GM18507 (cell line): ENCODE measurements at regions not wholly inside any gene's neighbourhood (a gene's known extent, or its start where the extent isn't known, plus 50 kb on each side); places are given as distances from the start of the nearest gene placed in this dataset.

Experiments used
- DNase-seq: peaks from one replicate; pipeline ENCODE4 v3.0.0; 2011; ENCODE audit warnings: low read depth; ENCODE audit not compliant: insufficient read length; ENCODE audit errors: extremely low spot score
- FAIRE-seq: peaks from 2 replicates; lab custom pipeline; 2011; peaks lifted over from hg19 to GRCh38; lab: Jason Lieb, UNC

DNA sequence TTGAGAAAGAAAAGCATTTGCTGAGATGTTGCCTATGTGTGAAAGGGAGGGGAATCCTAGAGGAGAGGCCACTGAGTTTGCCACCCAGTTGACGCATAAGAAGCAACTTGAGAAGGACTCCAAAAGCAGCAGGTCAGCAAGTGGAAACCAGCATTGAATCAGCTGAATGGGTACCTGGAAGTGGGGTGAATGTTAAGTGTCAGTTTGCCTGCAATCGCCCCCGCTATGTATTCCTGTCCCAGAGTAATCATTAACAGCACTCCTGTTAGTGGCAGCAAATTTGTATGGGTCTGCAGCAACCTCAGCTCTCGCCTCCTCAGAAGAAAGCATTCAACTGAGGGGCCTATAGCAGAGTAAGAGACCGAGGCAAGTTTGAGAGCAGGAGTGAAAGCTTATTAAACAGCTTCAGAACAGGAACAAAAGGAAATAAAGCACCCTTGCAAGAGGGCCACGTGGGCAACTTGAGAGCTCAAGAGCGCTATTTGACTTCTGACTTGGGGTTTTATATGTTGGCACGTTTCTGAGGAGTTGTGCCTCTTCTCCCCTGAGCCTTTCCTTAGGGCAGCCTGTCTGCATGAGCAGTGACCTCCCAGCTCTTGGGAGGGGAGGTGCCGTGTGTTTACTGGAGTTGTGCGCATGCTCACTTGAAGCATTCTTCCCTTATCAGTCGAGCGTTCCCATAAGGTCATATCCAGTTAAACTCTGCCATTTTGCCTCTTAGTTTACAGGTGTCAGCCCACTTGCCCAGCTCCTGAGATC lies 122.6 kb upstream of the PHACTR1 start:
- DNase-seq = no peak
- peak; percentile 70 for FAIRE-seq

DNA sequence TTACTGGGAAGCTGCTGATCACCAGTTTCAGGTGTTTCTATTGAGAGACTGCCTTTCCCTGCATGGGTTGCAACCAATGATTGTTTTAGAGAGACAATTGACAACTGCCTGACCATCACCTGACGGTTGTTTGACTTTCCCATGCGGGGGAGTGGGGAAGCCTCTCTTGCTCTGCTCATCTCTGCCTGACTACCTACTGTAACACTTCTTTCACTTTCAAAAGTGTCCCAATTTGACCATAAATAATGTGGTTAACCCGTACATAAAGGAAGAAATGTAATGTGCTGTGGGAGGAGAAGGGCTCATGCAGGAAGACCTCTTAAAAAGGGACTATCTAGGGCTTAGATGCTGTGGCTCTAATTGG lies 122.1 kb upstream of the PHACTR1 start:
- DNase-seq (no peak), FAIRE-seq (peak; percentile 81)

DNA sequence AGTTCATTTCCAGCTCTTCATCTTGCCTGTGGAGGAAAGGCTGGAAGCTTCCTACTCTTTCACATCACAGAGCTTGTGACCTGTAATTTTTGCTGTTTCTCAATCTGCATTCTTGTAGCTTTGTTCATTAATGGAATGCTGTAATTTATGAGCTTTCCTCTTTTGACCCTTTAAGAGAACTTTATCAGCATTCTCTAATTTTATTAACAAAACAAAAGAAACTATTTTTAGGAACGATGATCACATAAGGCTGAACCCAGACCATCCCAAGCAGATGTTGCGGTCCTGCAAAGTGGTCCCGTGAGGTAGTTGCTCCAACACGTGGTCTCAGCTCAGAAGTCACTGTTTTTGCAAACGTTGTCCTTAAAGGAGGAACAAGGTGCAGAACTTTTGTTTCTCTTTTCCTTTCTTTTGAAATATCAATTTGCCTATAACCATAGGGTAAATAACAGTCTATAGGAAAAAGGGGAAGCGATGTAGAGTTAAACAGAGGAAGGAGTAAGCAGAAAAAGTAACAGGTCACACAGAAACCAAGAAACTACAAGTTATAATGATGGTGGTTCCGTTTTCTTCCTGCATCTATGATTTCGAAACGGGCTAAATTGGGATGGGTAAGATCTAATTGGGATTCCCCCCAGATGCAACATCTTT lies 121.3 kb upstream of the PHACTR1 start:
- DNase-seq = no peak

DNA sequence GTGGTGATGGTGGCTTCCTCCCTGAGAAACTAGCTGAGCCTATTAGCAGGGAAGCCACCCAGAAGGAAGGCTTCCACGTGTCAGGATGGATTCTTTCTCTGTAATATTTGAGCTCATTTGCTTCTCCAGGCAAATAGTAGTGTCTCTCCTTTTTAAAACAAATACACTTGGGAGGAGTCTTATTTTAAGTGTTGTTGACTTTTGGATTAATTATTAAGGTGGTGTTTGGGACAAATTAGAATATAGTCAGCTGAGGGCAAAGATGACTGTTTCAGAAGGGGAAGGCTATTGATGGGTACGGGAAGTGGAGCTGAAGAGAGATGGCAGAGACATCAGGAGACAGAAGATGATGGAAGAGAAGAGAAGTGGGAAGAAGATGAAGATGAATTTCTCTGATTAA lies 119.8 kb upstream of the PHACTR1 start:
- FAIRE-seq = no peak
- no peak for DNase-seq

More for the DNA sequence above, 121.3 kb upstream of the PHACTR1 start:
- FAIRE-seq = peak; percentile 80

DNA sequence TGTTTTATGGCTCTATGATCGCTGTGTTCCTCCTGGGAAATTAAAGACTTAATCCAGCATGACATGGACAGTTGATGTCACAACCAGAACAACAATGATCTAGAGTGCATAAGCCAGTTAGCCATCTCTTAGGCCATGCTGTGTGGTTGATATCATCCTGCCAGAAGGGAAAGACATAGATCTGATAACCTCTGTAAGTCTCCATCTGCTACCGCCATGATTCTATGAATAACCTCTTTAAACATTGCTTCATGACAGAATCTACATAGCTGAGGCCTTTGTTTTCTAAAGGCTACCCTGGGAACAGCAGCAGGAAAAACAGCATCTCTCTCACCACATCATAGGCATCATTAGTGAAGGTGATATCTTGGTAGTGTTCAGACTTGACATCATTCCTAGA lies 117.6 kb upstream of the PHACTR1 start:
- FAIRE-seq (no peak), DNase-seq (no peak)

DNA sequence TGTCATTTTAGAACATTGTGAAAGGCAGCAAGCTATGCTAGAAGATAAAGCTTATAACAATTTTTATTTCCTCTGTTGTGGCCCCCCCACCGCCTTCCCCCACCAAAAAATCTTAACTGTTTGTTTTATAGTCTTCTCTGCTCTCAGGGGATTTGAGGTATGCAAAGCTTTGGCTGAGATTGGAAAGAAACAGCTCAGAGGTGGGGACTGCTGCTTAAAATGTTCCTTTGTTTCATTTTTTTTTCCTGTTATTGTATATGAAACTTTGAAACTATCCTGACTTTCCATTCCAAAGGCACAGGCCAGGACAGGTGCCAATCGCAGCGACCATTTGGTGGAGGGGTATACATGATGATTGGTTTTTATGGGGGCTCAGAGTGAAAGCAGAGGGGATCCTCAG lies 114.7 kb upstream of the PHACTR1 start:
- no peak for DNase-seq

DNA sequence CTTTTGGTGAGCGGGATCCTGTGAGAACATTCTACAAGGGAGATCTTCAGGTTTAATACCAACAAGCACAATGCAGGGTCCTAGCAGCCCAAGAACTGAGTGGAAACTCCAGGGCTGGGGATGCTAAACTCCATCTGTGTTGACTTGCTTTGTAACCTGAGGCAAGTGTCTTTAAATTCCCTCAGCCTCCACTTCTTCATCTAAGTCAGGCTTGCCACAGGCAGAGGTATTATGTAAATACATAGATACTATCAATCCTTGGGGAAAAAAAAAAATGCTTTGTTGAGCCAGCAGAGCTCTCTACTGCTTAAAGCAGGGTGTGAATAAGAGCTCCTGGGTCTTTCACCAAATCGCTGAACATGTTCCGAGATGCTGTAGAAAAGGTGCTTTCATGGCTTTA lies 114.2 kb upstream of the PHACTR1 start:
- no peak for FAIRE-seq

More for the DNA sequence above, 114.7 kb upstream of the PHACTR1 start:
- no peak for FAIRE-seq

DNA sequence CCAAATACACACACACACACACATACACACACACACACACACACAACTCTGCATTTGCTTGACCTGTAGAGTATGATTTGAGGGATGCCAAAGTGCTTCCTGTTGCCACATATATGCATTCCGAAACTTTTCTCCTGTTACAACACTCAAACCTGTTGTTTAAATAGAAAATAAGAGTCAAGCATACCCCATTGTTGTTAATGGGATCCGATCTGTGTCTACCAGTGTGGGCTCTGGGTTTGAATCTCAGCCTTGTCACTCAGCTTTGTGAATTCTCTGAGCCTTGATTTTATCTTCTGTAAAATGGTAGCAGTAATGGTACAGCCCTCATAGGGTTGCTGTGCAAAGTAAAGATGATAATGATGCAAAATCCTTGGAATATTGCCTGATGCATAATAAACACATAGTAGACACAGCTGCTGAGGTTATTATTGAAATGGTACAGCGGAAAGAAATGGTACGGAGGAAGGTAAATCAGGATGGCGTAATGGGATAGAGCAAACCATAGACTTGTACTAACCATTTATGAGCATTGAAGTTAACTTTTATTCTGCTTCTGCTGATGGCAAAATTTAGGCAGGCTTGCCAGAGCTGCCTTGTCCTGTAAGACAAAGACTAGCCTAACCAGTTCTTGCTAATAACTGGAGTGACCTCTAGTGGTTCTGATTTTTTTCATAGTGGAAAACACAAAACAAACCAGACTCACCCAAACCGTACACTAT lies 113.5 kb upstream of the PHACTR1 start:
- FAIRE-seq (peak; percentile 85), DNase-seq (no peak)

More for the DNA sequence above, 114.2 kb upstream of the PHACTR1 start:
- DNase-seq = no peak

DNA sequence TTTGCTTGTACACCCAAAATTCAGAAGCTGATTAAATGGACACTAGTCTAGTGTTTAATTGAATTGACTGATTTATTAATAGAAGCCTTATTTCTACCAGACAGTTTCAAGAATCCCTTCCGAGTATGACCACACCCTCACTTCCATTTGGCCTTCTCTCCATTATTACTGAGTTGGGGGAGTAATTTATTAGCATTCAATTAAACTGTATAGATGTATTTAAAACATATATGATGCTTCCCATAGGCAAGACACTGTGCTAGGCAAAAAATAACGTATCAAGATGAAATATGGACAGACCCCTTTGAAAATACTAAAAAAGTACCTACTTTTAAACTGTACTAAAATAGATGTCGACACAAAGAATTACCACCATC lies 112.9 kb upstream of the PHACTR1 start:
- DNase-seq (no peak), FAIRE-seq (no peak)

DNA sequence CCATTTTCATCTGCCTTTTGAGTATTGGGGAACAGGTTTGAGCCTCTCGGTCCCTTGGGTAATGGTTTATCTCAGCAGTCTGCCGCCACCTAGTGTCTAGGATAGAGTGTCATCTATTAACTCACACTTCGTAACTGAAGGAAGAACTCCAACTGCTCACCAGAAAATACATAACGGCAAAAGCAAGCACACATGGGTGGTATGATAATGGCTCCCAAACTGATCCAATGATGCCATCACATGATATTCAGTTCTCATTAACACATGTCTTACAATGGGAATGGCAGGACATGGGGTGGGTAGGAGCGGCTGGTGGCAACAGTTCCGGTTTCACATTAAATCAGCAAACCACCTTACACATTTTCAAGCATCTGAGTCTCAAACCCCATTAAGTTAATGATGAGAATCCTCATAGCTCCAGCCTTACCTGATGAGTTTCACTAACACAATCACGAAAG lies 110.7 kb upstream of the PHACTR1 start:
- peak; percentile 93 for FAIRE-seq

DNA sequence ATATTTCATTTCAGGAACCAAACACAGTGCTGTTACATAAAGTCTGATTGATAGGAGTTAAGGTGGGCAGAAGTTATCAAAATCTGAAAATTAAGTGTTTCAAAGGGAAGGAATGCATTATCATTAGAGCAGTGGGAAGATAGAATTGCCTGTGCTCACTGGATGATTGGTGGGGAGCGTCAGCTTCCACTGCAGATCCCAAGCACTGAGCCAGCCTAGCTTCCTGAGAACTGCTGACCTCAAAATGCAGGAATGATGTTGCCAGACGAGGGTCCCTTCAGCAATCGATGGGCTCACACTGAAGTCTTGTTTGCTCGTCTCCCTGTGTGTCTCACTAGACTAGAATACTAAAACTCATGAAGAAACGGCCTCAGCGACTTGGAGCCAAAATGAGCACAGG lies 110.0 kb upstream of the PHACTR1 start:
- no peak for FAIRE-seq
- DNase-seq = no peak

More for the DNA sequence above, 110.7 kb upstream of the PHACTR1 start:
- DNase-seq = no peak

DNA sequence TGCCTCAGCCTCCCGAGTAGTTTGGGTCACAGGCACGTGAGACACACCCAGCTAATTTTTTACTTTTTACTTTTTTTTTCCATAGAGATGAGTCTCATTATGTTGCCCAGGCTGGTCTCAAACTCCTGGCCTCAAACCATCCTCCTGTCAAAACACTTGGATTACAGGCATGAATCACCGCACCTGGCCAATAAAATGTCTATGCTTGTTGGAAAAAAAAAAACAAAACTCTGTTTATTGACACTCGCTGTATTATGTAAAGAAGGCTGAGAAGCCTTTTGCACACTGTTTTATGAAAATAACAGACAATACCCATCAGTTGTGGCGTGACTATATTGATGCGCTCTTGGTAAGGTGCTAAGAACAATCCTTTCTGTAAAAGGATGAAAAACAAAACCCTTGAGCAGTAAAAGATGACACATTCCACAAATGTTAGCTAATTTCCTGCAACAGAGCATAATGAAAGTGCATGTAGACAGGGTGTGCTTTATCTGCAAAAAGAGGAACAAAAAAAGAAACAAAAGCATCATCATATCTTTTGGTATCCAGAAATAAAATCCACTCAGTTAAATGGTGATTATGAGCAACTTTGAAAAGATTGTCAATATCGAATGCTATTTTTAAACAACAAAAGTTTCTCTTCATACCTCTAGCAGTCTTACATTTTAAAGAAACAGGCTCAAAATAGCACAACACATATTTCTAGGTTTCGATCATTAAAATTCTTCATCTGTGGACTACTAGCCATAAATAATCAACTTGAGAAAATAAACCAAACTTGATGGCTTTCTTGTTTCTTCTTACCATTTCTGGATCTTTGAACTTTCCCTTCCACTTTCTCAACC lies 108.3 kb upstream of the PHACTR1 start:
- DNase-seq = peak; percentile 36
- peak; percentile 95 for FAIRE-seq

DNA sequence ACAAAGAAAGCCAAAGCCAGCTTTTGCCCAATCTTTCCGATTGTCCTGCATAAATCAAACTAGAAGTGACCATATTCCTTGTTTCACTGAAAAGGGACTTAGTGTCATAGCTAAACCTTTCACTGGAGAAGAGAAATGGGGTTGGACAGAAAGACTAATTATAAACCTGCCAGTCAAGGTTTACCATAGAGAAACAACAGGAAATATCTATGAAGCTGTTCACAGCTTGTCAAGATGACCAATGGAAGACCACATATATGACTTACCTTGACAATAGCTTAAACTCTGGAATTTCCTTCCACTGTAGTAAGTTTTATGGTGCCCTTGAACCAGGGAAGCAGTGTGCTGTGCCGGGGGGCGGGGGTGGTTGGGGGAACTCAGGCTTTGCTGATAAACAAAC lies 107.7 kb upstream of the PHACTR1 start:
- DNase-seq = no peak
- FAIRE-seq = no peak

DNA sequence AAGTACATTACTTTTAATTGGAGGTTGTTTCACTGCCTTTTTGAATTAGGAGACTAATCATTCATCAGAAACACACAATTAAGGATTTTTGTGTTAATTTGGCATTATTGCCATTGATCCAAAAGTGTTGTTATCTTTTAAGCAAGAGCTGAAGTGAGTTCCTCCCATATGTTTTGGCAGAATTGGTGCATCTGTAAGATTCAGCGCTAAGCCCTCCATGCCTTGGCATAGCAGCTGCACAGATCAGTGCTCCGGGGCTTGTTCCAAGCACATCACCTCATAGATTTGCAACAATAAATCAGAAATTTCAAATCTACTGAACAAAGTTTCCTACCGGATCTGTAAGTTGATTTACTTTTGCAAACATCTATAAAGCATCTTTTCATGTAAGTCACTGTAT lies 106.8 kb upstream of the PHACTR1 start:
- no peak for DNase-seq
- FAIRE-seq = no peak

DNA sequence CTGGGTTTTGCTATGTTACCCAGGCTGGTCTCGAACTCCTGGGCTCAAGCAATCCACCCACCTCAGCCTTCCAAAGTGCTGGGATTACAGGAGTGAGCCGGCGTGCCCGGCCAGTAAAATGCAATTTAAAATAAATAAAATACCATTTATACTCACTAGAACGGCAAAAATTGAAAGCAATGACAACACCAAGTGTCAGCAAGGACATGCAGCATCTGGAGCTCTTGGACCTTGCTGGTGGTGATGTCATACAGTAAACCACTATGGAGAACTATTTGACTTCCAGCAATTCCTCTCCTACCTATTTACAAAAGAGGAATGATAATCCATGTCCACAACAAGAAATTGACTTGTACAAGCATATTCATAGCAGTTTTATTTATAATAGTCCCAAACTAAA lies 105.7 kb upstream of the PHACTR1 start:
- DNase-seq (no peak), FAIRE-seq (no peak)

DNA sequence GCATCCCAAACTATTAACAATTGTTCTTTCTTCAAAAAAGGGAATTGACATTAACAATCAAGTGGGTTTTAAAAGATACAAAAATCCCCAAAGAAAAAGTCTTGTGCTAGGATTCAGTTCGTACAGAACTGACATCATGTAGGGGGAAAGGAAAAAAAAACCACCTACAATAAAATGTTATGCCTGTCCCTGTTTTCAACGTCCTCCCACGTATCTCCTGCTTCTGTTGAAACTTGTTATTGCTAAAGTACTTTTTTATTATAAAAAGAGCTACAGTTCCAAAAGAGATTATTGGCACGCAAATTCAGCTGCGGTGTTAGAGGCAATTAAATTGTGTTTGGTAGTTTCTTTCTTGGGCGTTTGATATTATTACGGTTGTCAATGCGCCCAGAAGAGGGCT lies 102.8 kb upstream of the PHACTR1 start:
- FAIRE-seq = no peak
- no peak for DNase-seq

DNA sequence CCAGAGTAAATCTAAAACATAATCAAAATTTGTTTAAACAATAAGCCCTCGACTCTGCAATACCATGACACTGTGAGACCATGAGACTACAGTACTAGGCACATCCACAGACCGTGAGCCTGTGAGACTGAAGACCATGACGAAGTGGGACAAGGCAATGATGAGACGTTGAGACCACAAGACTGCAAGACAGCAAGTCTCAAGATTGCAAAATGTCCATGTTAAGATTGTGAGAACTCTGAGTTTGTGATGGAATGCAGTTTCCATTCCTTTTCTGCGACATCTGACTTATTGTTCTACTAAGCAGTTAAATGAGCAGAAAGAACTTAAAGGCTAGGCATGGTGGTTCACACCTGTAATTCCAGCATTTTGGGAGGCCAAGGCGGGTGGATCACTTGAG lies 102.1 kb upstream of the PHACTR1 start:
- DNase-seq (no peak), FAIRE-seq (no peak)

DNA sequence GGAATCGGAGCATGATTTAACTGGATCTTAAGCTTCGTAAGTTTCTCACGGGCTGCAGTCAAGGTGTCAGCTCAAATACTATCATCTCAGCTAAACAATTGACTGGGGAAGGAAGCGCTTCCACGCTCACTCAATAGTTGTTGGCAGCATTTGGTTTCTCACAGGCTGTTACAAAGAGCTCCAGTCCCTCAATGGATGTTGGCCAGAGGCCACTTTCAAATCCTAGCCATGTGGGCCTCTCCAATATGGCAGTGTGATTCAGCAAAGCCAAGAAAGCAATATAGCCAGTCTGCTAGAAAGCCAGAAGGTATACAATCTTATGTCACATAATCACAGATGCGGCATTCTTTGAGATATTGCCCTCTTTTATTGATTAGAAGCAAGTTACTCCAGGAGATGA lies 98.3 kb upstream of the PHACTR1 start:
- FAIRE-seq (no peak), DNase-seq (no peak)

DNA sequence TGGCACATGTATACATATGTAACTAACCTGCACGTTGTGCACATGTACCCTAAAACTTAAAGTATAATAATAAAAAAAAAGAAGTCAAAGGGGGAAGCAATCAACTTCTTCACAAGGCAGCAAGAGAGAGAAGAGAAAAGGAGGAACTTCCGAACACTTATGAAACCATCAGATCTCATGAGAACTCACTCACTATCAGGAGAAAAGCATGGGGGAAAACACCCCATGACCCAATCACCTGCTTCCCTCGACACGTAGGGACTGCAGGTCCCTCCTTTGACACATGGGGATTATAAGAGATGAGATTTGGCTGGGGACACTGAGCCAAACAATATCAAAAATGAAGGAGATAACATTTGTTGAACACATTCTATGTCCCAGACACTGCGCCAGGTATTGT lies 94.8 kb upstream of the PHACTR1 start:
- FAIRE-seq = no peak

DNA sequence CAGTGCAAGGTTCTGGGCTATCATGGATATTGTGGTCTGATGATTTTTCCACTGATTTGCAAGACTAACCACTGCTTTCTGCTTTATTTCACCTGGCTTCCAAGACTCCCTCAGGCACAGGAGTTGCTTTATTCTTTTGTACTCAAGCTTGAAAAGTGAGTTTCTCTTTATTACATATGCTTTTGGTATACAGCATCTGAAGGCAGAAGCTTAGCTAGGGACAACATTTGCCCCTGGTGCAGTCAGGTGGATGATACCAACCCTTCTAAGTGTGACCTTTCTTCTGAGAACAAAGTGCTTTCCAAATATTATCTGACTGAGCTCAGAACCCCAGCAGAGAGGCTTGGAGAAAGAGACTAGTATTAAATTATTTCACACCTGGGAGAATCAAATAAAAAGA lies 94.0 kb upstream of the PHACTR1 start:
- DNase-seq (no peak), FAIRE-seq (no peak)

More for the DNA sequence above, 94.8 kb upstream of the PHACTR1 start:
- no peak for DNase-seq
